Spinal cord (tissue), 9 donors: ENCODE measurements at regions not wholly inside any gene's neighbourhood (a gene's known extent, or its start where the extent isn't known, plus 50 kb on each side); places are given as distances from the start of the nearest gene placed in this dataset.

ENCODE experiments used
- DNase-seq, 6 donors: peaks; one replicate each; pipeline versions ENCODE4 v3.0.0 to v3.0.0-alpha.2; 2013 to 2015; ENCODE audit warnings: low spot score in 6 of 6, low read depth in 4 of 6
- H3K27ac ChIP-seq: one replicate; pipeline ENCODE4 v1.5.1; 2013; ENCODE audit warnings: low read depth, low read length, control low read depth
- H3K27me3 ChIP-seq: one replicate; pipeline ENCODE4 v1.6.1; 2013; ENCODE audit warnings: low read length; ENCODE audit not compliant: control insufficient read depth, insufficient read depth
- H3K36me3 ChIP-seq: one replicate; pipeline ENCODE4 v1.6.1; 2013; ENCODE audit warnings: low read length; ENCODE audit not compliant: control insufficient read depth, insufficient read depth
- H3K4me1 ChIP-seq: one replicate; pipeline ENCODE4 v1.6.1; 2013; ENCODE audit warnings: low read length; ENCODE audit not compliant: control insufficient read depth, insufficient read depth
- H3K4me3 ChIP-seq: one replicate; pipeline ENCODE4 v1.5.1; 2013; ENCODE audit warnings: low read depth, low read length, control low read depth
- H3K9me3 ChIP-seq: one replicate; pipeline ENCODE4 v1.6.1; 2013; ENCODE audit warnings: low read length; ENCODE audit not compliant: control insufficient read depth, insufficient read depth
- WGBS: methylation state at CpG from one replicate; pipeline ENCODE4 v1.1.5; 2013; ENCODE audit warnings: missing lambda C conversion rate; ENCODE audit not compliant: insufficient coverage; 5-methylcytosine and 5-hydroxymethylcytosine counted together
- donor health status: healthy.

GRCh38 chr4:24040811-24041210 is 151.0 kb upstream of the PPARGC1A start:
- Histone ChIP-seq H3K4me1 (no peaks in the 10 kb centered on the region), H3K27me3 (peaks cover 4% of the 10 kb centered on the region), H3K4me3 (no peak overlapping the region), H3K36me3 (no peaks in the 10 kb centered on the region), H3K27ac (no peak overlapping the region), H3K9me3 (no peaks in the 10 kb centered on the region)
- peak in 1 of 6 donors; percentile 25 for DNase-seq
- WGBS, result 83% methylated on average over 1 of the region's 3 CpGs

DNA sequence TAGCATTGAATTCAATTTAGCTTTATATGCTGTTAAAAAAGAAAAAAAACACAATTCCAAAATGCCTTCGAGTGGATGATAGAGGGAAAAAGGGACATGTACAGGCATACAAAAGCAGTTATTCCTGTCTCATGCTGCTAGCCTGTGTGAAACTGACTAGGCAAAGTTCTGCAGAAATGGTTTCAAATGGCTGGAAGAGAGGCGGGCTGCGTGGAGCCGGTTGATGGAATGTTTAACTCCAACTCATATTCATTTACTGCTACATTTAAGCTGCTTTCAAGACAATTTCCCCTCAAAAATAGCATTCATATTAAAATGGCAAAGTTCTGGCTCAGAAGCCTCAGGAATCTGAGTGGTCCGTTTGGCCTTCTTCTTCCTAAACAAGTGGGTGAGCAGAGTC is 143.8 kb upstream of the PPARGC1A start:
- Histone ChIP-seq H3K27me3 (peaks cover 4% of the 10 kb centered on the region), H3K36me3 (no peaks in the 10 kb centered on the region), H3K4me1 (no peaks in the 10 kb centered on the region), H3K9me3 (no peaks in the 10 kb centered on the region), H3K27ac (no peak overlapping the region), H3K4me3 (no peak overlapping the region)
- DNase-seq, result peak in 1 of 6 donors; percentile 30
- WGBS, result 96% methylated on average over 4 of the region's 5 CpGs

GRCh38 chr4:24032371-24032989 is 142.6 kb upstream of the PPARGC1A start:
- no peaks in the 10 kb centered on the region for H3K9me3 ChIP-seq
- H3K36me3 ChIP-seq, result no peaks in the 10 kb centered on the region
- peaks cover 2% of the 10 kb centered on the region for H3K27me3 ChIP-seq
- H3K27ac ChIP-seq, result no peak overlapping the region
- no peaks in the 10 kb centered on the region for H3K4me1 ChIP-seq
- H3K4me3 ChIP-seq, result no peak overlapping the region
- WGBS, result 100% methylated on average over 1 of the region's 2 CpGs
- DNase-seq, result no peak

- no CpG with 5 or more reads among the region's 4 CpGs for WGBS
- H3K27ac ChIP-seq, result no peak overlapping the region
- no peaks in the 10 kb centered on the region for H3K9me3 ChIP-seq
Observed at GRCh38 chr4:24026596-24026995, 136.7 kb upstream of the PPARGC1A start.

DNA sequence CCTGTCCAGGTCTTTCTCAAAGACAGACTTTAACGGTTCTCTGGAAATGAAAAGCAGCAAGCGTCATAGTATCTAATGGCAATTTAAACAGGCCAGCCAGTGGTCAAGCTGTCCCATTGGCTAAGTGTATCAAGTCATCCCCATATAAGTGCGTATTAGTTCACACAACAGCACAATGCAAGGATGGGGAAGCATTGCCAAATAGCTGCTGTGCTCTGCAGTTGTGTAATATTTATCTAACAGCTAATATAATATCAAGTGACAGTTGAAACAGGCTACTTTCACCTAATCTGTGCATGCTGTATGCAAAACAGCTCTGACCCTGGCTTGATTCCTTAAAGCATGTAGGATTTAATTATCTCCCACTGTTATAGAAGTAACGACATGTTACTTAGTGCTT is 134.8 kb upstream of the PPARGC1A start:
- peak in 1 of 6 donors; percentile 45 for DNase-seq
- H3K27me3 ChIP-seq, result peaks cover 3% of the 10 kb centered on the region
- no peak overlapping the region for H3K27ac ChIP-seq
- no peaks in the 10 kb centered on the region for H3K9me3 ChIP-seq
- WGBS, result 94% methylated on average over 2 of the region's 4 CpGs
- no peaks in the 10 kb centered on the region for H3K4me1 ChIP-seq
- H3K36me3 ChIP-seq, result no peaks in the 10 kb centered on the region
- no peak overlapping the region for H3K4me3 ChIP-seq

More at GRCh38 chr4:24026596-24026995, 136.7 kb upstream of the PPARGC1A start:
- DNase-seq, result no peak
- H3K4me3 ChIP-seq, result no peak overlapping the region
- peaks cover 3% of the 10 kb centered on the region for H3K27me3 ChIP-seq
- no peaks in the 10 kb centered on the region for H3K36me3 ChIP-seq
- no peaks in the 10 kb centered on the region for H3K4me1 ChIP-seq

- no peaks in the 10 kb centered on the region for H3K36me3 ChIP-seq
- no peak overlapping the region for H3K4me3 ChIP-seq
- no peaks in the 10 kb centered on the region for H3K9me3 ChIP-seq
- 77% methylated on average over 3 of the region's 4 CpGs for WGBS
- DNase-seq, result no peak
- H3K27ac ChIP-seq, result no peak overlapping the region
- no peaks in the 10 kb centered on the region for H3K4me1 ChIP-seq
- H3K27me3 ChIP-seq, result peaks cover 3% of the 10 kb centered on the region
Observed at GRCh38 chr4:24024157-24024556, 134.3 kb upstream of the PPARGC1A start.

DNA sequence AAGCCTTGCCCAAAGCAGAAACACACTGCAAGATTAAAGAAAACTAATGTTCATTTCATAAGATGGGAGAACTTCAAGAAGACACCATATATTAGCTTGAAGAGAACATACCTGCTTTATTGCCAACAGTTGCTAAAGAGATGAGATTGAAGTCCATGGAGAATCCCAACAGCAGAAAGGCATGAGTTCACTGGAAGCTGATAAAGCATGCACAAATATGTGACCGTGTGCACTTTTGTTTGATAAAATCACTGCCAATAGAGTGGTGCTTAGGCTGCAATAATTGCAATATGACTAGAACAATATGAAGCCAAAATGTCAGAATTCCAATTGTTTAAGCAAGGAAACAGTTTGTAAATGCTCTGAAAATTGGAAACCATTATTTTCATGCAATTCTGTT is 125.9 kb upstream of the PPARGC1A start:
- no peaks in the 10 kb centered on the region for H3K9me3 ChIP-seq
- no peaks in the 10 kb centered on the region for H3K27me3 ChIP-seq
- H3K27ac ChIP-seq, result no peak overlapping the region
- no peaks in the 10 kb centered on the region for H3K36me3 ChIP-seq
- no peak for DNase-seq
- no peak overlapping the region for H3K4me3 ChIP-seq
- H3K4me1 ChIP-seq, result peaks cover 3% of the 10 kb centered on the region
- 86% methylated on average over 1 of the region's 1 CpG for WGBS

GRCh38 chr4:24013668-24014422 is 124.0 kb upstream of the PPARGC1A start:
- DNase-seq, result peak in 5 of 6 donors; percentile 58 to 87 (median 64)
- peaks cover 3% of the 10 kb centered on the region for H3K4me1 ChIP-seq
- H3K27ac ChIP-seq, result no peak overlapping the region
- 30% methylated on average over 2 of the region's 8 CpGs for WGBS
- H3K27me3 ChIP-seq, result no peaks in the 10 kb centered on the region
- H3K9me3 ChIP-seq, result no peaks in the 10 kb centered on the region
- no peak overlapping the region for H3K4me3 ChIP-seq
- no peaks in the 10 kb centered on the region for H3K36me3 ChIP-seq

DNA sequence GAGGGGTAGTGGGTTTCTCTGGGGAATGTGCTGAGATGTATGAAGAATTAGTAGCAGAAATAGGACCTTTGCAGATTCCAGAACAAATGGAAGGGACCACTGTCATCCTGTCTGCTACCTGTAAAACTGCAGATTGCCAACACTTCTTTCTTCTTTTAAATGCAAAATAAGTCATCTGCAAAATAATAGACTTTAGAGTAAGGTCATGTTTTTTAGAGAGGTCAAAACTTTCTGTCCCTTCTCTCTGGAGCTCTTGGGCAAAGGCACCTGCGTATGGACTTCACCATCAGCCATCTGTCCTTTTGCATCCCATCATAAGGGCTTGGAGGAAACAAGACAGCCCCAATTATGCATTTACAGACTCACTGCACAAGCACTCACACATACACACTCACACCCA is 121.1 kb upstream of the PPARGC1A start:
- H3K27me3 ChIP-seq, result no peaks in the 10 kb centered on the region
- H3K36me3 ChIP-seq, result no peaks in the 10 kb centered on the region
- no peak overlapping the region for H3K4me3 ChIP-seq
- H3K27ac ChIP-seq, result no peak overlapping the region
- WGBS, result 86% methylated on average over 1 of the region's 1 CpG
- peaks cover 9% of the 10 kb centered on the region for H3K4me1 ChIP-seq
- H3K9me3 ChIP-seq, result no peaks in the 10 kb centered on the region
- DNase-seq, result no peak

GRCh38 chr4:24010573-24010972 is 120.7 kb upstream of the PPARGC1A start:
- 82% methylated on average over 1 of the region's 3 CpGs for WGBS
- H3K27ac ChIP-seq, result no peak overlapping the region
- H3K4me1 ChIP-seq, result peaks cover 9% of the 10 kb centered on the region
- H3K4me3 ChIP-seq, result no peak overlapping the region
- H3K36me3 ChIP-seq, result no peaks in the 10 kb centered on the region
- peak in 1 of 6 donors; percentile 38 for DNase-seq
- H3K27me3 ChIP-seq, result no peaks in the 10 kb centered on the region
- H3K9me3 ChIP-seq, result no peaks in the 10 kb centered on the region
